ENCODE measurements at regions not wholly inside any gene's neighbourhood (a gene's known extent, or its start where the extent isn't known, plus 50 kb on each side); places are given as distances from the start of the nearest gene placed in this dataset.

- no peaks in the 10 kb centered on the region for H3K36me3 Mint-ChIP-seq
- no peak overlapping the region for H3K9ac ChIP-seq (ENCODE audit: insufficient read depth, low read length, poor library complexity, severe bottlenecking)
- H3K4me1 ChIP-seq (ENCODE audit: control insufficient read depth in 1 of 2, insufficient read depth in 2 of 2, low read length in 2 of 2): no peaks in the 10 kb centered on the region
- H4K20me1 ChIP-seq (ENCODE audit: insufficient read depth, low read length): no peaks in the 10 kb centered on the region
- H3K4me2 ChIP-seq (replicated peaks; ENCODE audit: extremely low read depth, low read length, poor library complexity, severe bottlenecking): no peak overlapping the region
- H3K27me3 Mint-ChIP-seq (ENCODE audit: low read depth in 3 of 3): no peaks in the 10 kb centered on the region
- no peak for DNase-seq
- H3K27me3 ChIP-seq (ENCODE audit: control insufficient read depth in 2 of 2, insufficient read depth in 2 of 2, low read length in 2 of 2): no peaks in the 10 kb centered on the region
- H3K4me1 Mint-ChIP-seq: no peaks in the 10 kb centered on the region
- H3K27ac Mint-ChIP-seq: no peak overlapping the region
- no peaks in the 10 kb centered on the region for H3K9me3 ChIP-seq (replicated peaks in 1 of 2; ENCODE audit: control insufficient read depth in 1 of 2, insufficient read depth in 1 of 2, low read length in 2 of 2)
- 68% methylated on average over 2 of the region's 3 CpGs for WGBS (ENCODE audit: insufficient coverage)
- H3K9me3 Mint-ChIP-seq: peaks cover 0 to 4% (median 0%) of the 10 kb centered on the region in 7 donors
- no peaks in the 10 kb centered on the region for H3K79me2 ChIP-seq (ENCODE audit: insufficient read depth, low read length)
- no peak overlapping the region for H2AFZ ChIP-seq (ENCODE audit: insufficient read depth, low read depth, low read length, poor library complexity, severe bottlenecking)
- H3K27ac ChIP-seq (ENCODE audit: low read depth in 1 of 2, low read length in 2 of 2): no peak overlapping the region
- no peak for TF ChIP-seq CTCF (IDR thresholded peaks at IDR 0.05)
- no peak overlapping the region for H3K4me3 ChIP-seq (replicated peaks in 1 of 3; ENCODE audit: low read depth in 2 of 3, low read length in 3 of 3)
- intact Hi-C loops (cut with micrococcal nuclease): no loop called here
- H3K36me3 ChIP-seq (replicated peaks in 1 of 2; ENCODE audit: control insufficient read depth in 1 of 2, insufficient read depth in 2 of 2, low read length in 2 of 2): no peaks in the 10 kb centered on the region
- no peak overlapping the region for H3K4me3 Mint-ChIP-seq
Observed at GRCh38 chr2:116510117-116510671, 1304.3 kb upstream of the DDX18 start.

GRCh38 chr2:116511426-116511825, 1303.1 kb upstream of the DDX18 start:
- no peak for DNase-seq
- no peaks in the 10 kb centered on the region for H3K79me2 ChIP-seq (ENCODE audit: insufficient read depth, low read length)
- Mint-ChIP-seq H3K36me3 (no peaks in the 10 kb centered on the region), H3K27ac (no peak overlapping the region), H3K4me3 (no peak overlapping the region), H3K9me3 (peaks cover 0 to 4% (median 0%) of the 10 kb centered on the region in 7 donors), H3K4me1 (no peaks in the 10 kb centered on the region), H3K27me3 (ENCODE audit: low read depth in 3 of 3) (peaks cover 0 to 2% (median 0%) of the 10 kb centered on the region in 3 donors)
- no peaks in the 10 kb centered on the region for H3K27me3 ChIP-seq (ENCODE audit: control insufficient read depth in 2 of 2, insufficient read depth in 2 of 2, low read length in 2 of 2)
- no peaks in the 10 kb centered on the region for H3K4me1 ChIP-seq (ENCODE audit: control insufficient read depth in 1 of 2, insufficient read depth in 2 of 2, low read length in 2 of 2)
- H3K4me3 ChIP-seq (replicated peaks in 1 of 3; ENCODE audit: low read depth in 2 of 3, low read length in 3 of 3): no peak overlapping the region
- H3K27ac ChIP-seq (ENCODE audit: low read depth in 1 of 2, low read length in 2 of 2): no peak overlapping the region
- no peaks in the 10 kb centered on the region for H4K20me1 ChIP-seq (ENCODE audit: insufficient read depth, low read length)
- H2AFZ ChIP-seq (ENCODE audit: insufficient read depth, low read depth, low read length, poor library complexity, severe bottlenecking): no peak overlapping the region
- H3K36me3 ChIP-seq (replicated peaks in 1 of 2; ENCODE audit: control insufficient read depth in 1 of 2, insufficient read depth in 2 of 2, low read length in 2 of 2): no peaks in the 10 kb centered on the region
- no peak for TF ChIP-seq CTCF (IDR thresholded peaks at IDR 0.05)
- 85% methylated on average over 6 of the region's 6 CpGs for WGBS (ENCODE audit: insufficient coverage)
- H3K9ac ChIP-seq (ENCODE audit: insufficient read depth, low read length, poor library complexity, severe bottlenecking): no peak overlapping the region
- no peaks in the 10 kb centered on the region for H3K9me3 ChIP-seq (replicated peaks in 1 of 2; ENCODE audit: control insufficient read depth in 1 of 2, insufficient read depth in 1 of 2, low read length in 2 of 2)
- H3K4me2 ChIP-seq (replicated peaks; ENCODE audit: extremely low read depth, low read length, poor library complexity, severe bottlenecking): no peak overlapping the region
- intact Hi-C loops (cut with micrococcal nuclease): no loop called here
